GM23248 (cell line): ENCODE measurements at regions not wholly inside any gene's neighbourhood (a gene's known extent, or its start where the extent isn't known, plus 50 kb on each side); places are given as distances from the start of the nearest gene placed in this dataset.
"Not testable (repeated sequence)": the region's sequence is repeated elsewhere in the genome, so short reads cannot be mapped to it uniquely, and the experiment has no call there.

Experiments used
- EZH2 ChIP-seq: fragments of 200-600 bp; sonication (generic); IDR thresholded peaks from 2 replicates; pipeline ENCODE4 v1.6.1; 2018; ENCODE audit warnings: antibody characterized with exemption, mild to moderate bottlenecking; ENCODE audit not compliant: insufficient read depth, poor library complexity, severe bottlenecking
- EZH2phosphoT487 ChIP-seq: fragments of 200-600 bp; sonication (generic); IDR thresholded peaks from 2 replicates; pipeline ENCODE4 v1.6.1; 2018; ENCODE audit warnings: antibody characterized with exemption, moderate library complexity, mild to moderate bottlenecking, low read depth; ENCODE audit not compliant: insufficient read depth

DNA sequence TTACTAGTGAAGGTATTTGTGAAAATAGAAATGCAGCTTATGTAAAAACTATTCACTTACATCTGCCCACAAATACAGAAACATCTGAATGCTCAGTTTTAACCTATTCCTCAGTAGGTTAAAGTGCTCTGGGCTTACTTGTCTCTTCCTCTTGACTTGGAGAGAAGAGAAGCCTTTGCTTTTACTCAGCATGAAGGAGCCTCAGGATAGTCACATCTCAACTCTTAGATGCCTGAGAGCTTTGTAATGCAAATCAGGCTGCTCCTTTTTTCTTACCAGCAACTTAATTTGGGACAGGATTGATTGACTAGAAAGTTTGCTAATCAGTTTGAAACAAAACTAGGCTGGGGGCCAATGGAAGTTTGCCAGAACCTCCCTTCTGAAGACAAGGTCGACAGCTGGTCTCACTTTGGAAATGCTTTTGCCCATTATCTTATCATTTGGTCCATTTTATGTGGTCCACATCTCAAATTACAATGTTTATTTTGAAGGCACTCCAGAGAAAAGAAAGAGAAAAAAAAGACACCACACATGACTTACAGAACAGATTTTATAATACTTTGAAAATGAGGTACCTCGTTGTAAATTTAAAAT, 274.9 kb upstream of the FRG1 start:
- TF ChIP-seq EZH2phosphoT487, EZH2: not testable (repeated sequence)
